MM.1S (cell line): ENCODE measurements at regions not wholly inside any gene's neighbourhood (a gene's known extent, or its start where the extent isn't known, plus 50 kb on each side); places are given as distances from the start of the nearest gene placed in this dataset.

Source experiments
- DNase-seq: peaks from one replicate; pipeline ENCODE4 v3.0.0-alpha.2; 2015
- H2AFZ ChIP-seq: fragments of 300-600 bp; sonication (generic); 2 replicates; pipeline ENCODE4 v1.6.0; 2016; ENCODE audit warnings: antibody characterized with exemption, low read length
- H3F3A ChIP-seq: fragments of 300-600 bp; sonication (generic); 2 replicates; pipeline ENCODE4 v1.6.1; 2016; ENCODE audit warnings: mild to moderate bottlenecking, antibody characterized with exemption, low read length, moderate library complexity, mixed read lengths; ENCODE audit not compliant: insufficient read depth
- H3K27ac ChIP-seq: fragments of 300-600 bp; sonication (generic); 2 replicates; pipeline ENCODE4 v1.5.1; 2016; ENCODE audit warnings: mild to moderate bottlenecking, low read length
- H3K27me3 ChIP-seq: fragments of 300-600 bp; sonication (generic); replicated peaks from 2 replicates; pipeline ENCODE4 v1.6.0; 2016; ENCODE audit warnings: low read length; ENCODE audit not compliant: insufficient read depth
- H3K36me3 ChIP-seq: fragments of 300-600 bp; sonication (generic); replicated peaks from 2 replicates; pipeline ENCODE4 v1.6.1; 2016; ENCODE audit warnings: mild to moderate bottlenecking, low read length, mixed read lengths; ENCODE audit not compliant: insufficient read depth
- H3K4me1 ChIP-seq: fragments of 300-600 bp; sonication (generic); 2 replicates; pipeline ENCODE4 v1.6.1; 2016; ENCODE audit warnings: low read length, mixed read lengths
- H3K4me2 ChIP-seq: fragments of 300-600 bp; sonication (generic); 2 replicates; pipeline ENCODE4 v1.6.0; 2016; ENCODE audit warnings: low read depth, low read length
- H3K4me3 ChIP-seq: fragments of 300-600 bp; sonication (generic); 2 replicates; pipeline ENCODE4 v1.5.1; 2016; ENCODE audit warnings: low read length, mixed read lengths
- H3K79me2 ChIP-seq: fragments of 300-600 bp; sonication (generic); 2 replicates; pipeline ENCODE4 v1.6.1; 2016; ENCODE audit warnings: mixed run types, low read length, mixed read lengths
- H3K9ac ChIP-seq: fragments of 300-600 bp; sonication (generic); 2 replicates; pipeline ENCODE4 v1.6.1; 2016; ENCODE audit warnings: low read length, mixed read lengths
- H3K9me2 ChIP-seq: fragments of 300-600 bp; sonication (generic); replicated peaks from 2 replicates; pipeline ENCODE4 v1.6.1; 2016; ENCODE audit warnings: mild to moderate bottlenecking, low read length, mixed read lengths; ENCODE audit not compliant: insufficient read depth
- H3K9me3 ChIP-seq: fragments of 300-600 bp; sonication (generic); replicated peaks from 2 replicates; pipeline ENCODE4 v1.6.1; 2016; ENCODE audit warnings: mild to moderate bottlenecking, low read length, mixed read lengths; ENCODE audit not compliant: insufficient read depth
- H4K20me1 ChIP-seq: fragments of 300-600 bp; sonication (generic); 2 replicates; pipeline ENCODE4 v1.6.1; 2016; ENCODE audit warnings: mild to moderate bottlenecking, low read length, moderate library complexity, mixed read lengths; ENCODE audit not compliant: insufficient read depth
- EZH2 ChIP-seq: fragments of 300-600 bp; sonication (generic); optimal IDR thresholded peaks from 2 replicates; pipeline ENCODE3; 2017; ENCODE audit warnings: low read depth, mild to moderate bottlenecking, antibody characterized with exemption, low read length, mixed read lengths
- EZH2phosphoT487 ChIP-seq: fragments of 300-600 bp; sonication (generic); IDR thresholded peaks from 2 replicates; pipeline ENCODE4 v1.6.1; 2018; ENCODE audit warnings: antibody characterized with exemption, low read length
- TF ChIP-seq, protein P1 (sequence below): fragments of 300-600 bp; sonication (generic); IDR thresholded peaks from 2 replicates; pipeline ENCODE4 v1.5.1; 2016; ENCODE audit warnings: antibody characterized with exemption, low read length, mixed read lengths

- Histone ChIP-seq H2AFZ (no peak overlapping the region), H3K4me3 (no peak overlapping the region), H3K9ac (no peak overlapping the region), H4K20me1 (no peaks in the 10 kb centered on the region), H3F3A (no peaks in the 10 kb centered on the region), H3K4me1 (no peaks in the 10 kb centered on the region), H3K9me3 (no peaks in the 10 kb centered on the region), H3K27me3 (no peaks in the 10 kb centered on the region), H3K36me3 (no peaks in the 10 kb centered on the region), H3K27ac (no peak overlapping the region), H3K9me2 (no peaks in the 10 kb centered on the region), H3K79me2 (no peaks in the 10 kb centered on the region), H3K4me2 (no peak overlapping the region)
- no peak for DNase-seq
- no peak for TF ChIP-seq EZH2
- no peak for TF ChIP-seq EZH2phosphoT487
- TF ChIP-seq, protein P1, sequence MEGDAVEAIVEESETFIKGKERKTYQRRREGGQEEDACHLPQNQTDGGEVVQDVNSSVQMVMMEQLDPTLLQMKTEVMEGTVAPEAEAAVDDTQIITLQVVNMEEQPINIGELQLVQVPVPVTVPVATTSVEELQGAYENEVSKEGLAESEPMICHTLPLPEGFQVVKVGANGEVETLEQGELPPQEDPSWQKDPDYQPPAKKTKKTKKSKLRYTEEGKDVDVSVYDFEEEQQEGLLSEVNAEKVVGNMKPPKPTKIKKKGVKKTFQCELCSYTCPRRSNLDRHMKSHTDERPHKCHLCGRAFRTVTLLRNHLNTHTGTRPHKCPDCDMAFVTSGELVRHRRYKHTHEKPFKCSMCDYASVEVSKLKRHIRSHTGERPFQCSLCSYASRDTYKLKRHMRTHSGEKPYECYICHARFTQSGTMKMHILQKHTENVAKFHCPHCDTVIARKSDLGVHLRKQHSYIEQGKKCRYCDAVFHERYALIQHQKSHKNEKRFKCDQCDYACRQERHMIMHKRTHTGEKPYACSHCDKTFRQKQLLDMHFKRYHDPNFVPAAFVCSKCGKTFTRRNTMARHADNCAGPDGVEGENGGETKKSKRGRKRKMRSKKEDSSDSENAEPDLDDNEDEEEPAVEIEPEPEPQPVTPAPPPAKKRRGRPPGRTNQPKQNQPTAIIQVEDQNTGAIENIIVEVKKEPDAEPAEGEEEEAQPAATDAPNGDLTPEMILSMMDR: no peak
These were observed 239.4 kb upstream of the PIK3R1 start for GRCh38 chr5:67976181-67976580.

DNA sequence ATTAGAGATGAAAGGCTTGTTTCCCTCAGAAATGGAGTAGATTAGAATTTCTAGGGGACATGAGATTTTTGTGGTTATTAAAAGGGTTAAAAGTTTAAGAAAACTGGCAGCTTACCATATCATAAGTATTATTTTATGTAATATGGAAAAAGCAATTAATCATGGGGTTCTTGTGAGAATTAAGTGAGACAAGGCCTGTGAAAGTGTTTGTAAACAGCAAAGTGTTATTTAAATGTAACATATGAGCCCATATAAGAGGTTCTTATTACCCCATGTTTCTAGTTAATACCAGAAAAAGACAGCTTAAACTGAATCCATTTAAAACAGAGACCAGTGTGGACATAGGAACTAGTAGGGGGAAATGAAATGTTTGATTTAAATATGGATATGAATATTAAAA, 241.1 kb upstream of the PIK3R1 start:
- H3K79me2 ChIP-seq: no peaks in the 10 kb centered on the region
- no peak overlapping the region for H3K9ac ChIP-seq

DNA sequence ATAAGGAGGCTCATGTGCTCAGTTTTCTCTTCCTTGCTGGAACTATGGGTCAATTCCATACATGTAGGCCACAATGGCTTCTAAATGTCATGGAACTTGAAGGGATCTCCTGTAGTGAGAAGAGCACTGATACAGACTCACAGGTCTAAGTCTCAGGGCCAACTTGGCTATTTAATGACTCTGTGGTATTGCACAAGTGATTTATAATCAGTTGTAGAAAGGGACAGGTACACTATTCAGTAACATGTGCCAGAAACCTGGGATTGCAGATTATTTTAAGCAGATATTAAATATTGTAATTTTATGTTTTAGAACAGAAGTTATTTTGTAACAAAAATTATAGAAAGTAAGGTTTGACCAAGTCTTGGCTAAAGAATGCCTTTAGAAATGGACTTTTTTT, 241.5 kb upstream of the PIK3R1 start:
- no peak overlapping the region for H3K4me2 ChIP-seq
- H3K9me2 ChIP-seq: no peaks in the 10 kb centered on the region
- H3K9ac ChIP-seq: no peak overlapping the region
- no peaks in the 10 kb centered on the region for H4K20me1 ChIP-seq
- H3K36me3 ChIP-seq: no peaks in the 10 kb centered on the region
- no peaks in the 10 kb centered on the region for H3K79me2 ChIP-seq
- no peak for DNase-seq
- no peaks in the 10 kb centered on the region for H3K27me3 ChIP-seq
- H3K9me3 ChIP-seq: no peaks in the 10 kb centered on the region
- no peak overlapping the region for H2AFZ ChIP-seq
- TF ChIP-seq, protein P1: no peak
- TF ChIP-seq EZH2phosphoT487: no peak
- TF ChIP-seq EZH2: no peak
- no peak overlapping the region for H3K27ac ChIP-seq
- H3K4me3 ChIP-seq: no peak overlapping the region
- H3F3A ChIP-seq: no peaks in the 10 kb centered on the region
- no peaks in the 10 kb centered on the region for H3K4me1 ChIP-seq

More for the DNA sequence above, 241.1 kb upstream of the PIK3R1 start:
- TF ChIP-seq EZH2 (no peak), EZH2phosphoT487 (no peak)
- TF ChIP-seq, protein P1: no peak
- Histone ChIP-seq H2AFZ (no peak overlapping the region), H3K9me2 (no peaks in the 10 kb centered on the region), H3K36me3 (no peaks in the 10 kb centered on the region), H3K4me2 (no peak overlapping the region), H3K4me1 (no peaks in the 10 kb centered on the region), H4K20me1 (no peaks in the 10 kb centered on the region), H3K27me3 (no peaks in the 10 kb centered on the region), H3K4me3 (no peak overlapping the region), H3F3A (no peaks in the 10 kb centered on the region), H3K9me3 (no peaks in the 10 kb centered on the region), H3K27ac (no peak overlapping the region)
- DNase-seq: no peak
